Cardiac muscle cell (in vitro differentiated cells and primary cell): ENCODE measurements at regions not wholly inside any gene's neighbourhood (a gene's known extent, or its start where the extent isn't known, plus 50 kb on each side); places are given as distances from the start of the nearest gene placed in this dataset.

ENCODE experiments used
- DNase-seq, 2 donors: peaks; one replicate each; pipeline versions ENCODE4 v3.0.0 to v3.0.0-alpha.2; 2010 to 2017; ENCODE audit warnings: low read depth in 1 of 2, low spot score in 1 of 2
- H3K27ac ChIP-seq: fragments of 200-600 bp; sonication (generic); 2 replicates; pipeline ENCODE4 v1.5.1; 2016
- H3K27me3 ChIP-seq: fragments of 200-600 bp; sonication (generic); 2 replicates; pipeline ENCODE4 v1.6.0; 2016; ENCODE audit warnings: control low read depth
- H3K36me3 ChIP-seq: fragments of 200-600 bp; sonication (generic); 2 replicates; pipeline ENCODE4 v1.5.1; 2016; ENCODE audit warnings: control low read depth
- H3K4me1 ChIP-seq: fragments of 200-600 bp; sonication (generic); 2 replicates; pipeline ENCODE4 v1.8.1; 2017; ENCODE audit warnings: low read depth, mild to moderate bottlenecking, mixed run types
- H3K4me3 ChIP-seq: fragments of 200-600 bp; sonication (generic); 2 replicates; pipeline ENCODE4 v1.5.1; 2016; ENCODE audit warnings: mild to moderate bottlenecking
- H3K9me3 ChIP-seq: fragments of 200-600 bp; sonication (generic); 2 replicates; pipeline ENCODE4 v1.5.1; 2017; ENCODE audit warnings: low read depth, mild to moderate bottlenecking, control low read depth
- TF ChIP-seq, protein P1 (sequence below): IDR thresholded peaks from 2 replicates; pipeline ENCODE4 v1.5.1; 2012; ENCODE audit warnings: low read depth, mild to moderate bottlenecking, low read length

DNA sequence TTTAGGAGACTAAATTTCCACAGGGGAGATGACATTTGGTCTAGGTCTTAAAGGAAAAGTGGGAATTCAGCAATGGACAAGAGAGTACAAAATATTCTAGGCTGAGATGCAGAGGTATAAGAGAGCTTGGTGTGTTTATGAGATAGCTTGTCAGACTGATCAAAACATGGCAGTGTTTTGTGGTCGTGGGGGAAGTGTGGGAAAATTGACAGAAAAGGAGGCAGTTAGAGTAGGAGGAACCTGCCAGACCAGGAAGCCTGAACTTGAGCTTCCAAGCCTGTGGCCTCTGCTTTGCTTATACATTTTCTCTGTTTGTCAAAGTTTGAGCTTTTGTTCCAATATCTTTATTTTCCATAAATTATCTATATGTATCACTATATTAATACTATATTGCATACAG, 69.5 kb upstream of the MAP3K7 start:
- H3K27ac ChIP-seq: no peak overlapping the region
- H3K9me3 ChIP-seq: no peaks in the 10 kb centered on the region
- TF ChIP-seq, protein P1, sequence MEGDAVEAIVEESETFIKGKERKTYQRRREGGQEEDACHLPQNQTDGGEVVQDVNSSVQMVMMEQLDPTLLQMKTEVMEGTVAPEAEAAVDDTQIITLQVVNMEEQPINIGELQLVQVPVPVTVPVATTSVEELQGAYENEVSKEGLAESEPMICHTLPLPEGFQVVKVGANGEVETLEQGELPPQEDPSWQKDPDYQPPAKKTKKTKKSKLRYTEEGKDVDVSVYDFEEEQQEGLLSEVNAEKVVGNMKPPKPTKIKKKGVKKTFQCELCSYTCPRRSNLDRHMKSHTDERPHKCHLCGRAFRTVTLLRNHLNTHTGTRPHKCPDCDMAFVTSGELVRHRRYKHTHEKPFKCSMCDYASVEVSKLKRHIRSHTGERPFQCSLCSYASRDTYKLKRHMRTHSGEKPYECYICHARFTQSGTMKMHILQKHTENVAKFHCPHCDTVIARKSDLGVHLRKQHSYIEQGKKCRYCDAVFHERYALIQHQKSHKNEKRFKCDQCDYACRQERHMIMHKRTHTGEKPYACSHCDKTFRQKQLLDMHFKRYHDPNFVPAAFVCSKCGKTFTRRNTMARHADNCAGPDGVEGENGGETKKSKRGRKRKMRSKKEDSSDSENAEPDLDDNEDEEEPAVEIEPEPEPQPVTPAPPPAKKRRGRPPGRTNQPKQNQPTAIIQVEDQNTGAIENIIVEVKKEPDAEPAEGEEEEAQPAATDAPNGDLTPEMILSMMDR: no peak
- H3K27me3 ChIP-seq: no peaks in the 10 kb centered on the region
- no peaks in the 10 kb centered on the region for H3K36me3 ChIP-seq
- H3K4me1 ChIP-seq: no peaks in the 10 kb centered on the region
- DNase-seq: no peak
- no peak overlapping the region for H3K4me3 ChIP-seq

DNA sequence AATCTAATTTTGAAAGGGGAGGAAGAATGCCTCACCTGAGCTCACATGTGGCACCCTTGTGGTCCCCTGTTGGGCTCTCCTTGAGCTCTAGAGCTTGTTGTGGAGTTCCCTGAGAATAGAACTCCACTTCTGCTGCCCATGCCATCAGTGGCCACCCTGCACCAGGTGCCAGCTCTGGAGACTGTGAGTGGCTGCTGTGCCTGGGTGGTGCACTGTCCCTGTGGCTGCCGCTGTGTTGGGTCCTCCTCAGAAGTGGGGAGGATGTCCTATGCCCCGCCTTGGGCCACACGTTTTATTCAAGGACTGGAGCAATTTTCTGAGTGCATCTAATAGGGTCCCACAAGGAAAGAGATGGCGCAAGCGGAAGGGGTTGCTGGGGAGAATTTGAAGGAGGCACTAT, 67.9 kb upstream of the MAP3K7 start:
- no peak overlapping the region for H3K27ac ChIP-seq
- TF ChIP-seq, protein P1: no peak
- no peak overlapping the region for H3K4me3 ChIP-seq
- H3K9me3 ChIP-seq: no peaks in the 10 kb centered on the region
- no peak for DNase-seq
- H3K27me3 ChIP-seq: no peaks in the 10 kb centered on the region
- no peaks in the 10 kb centered on the region for H3K4me1 ChIP-seq
- no peaks in the 10 kb centered on the region for H3K36me3 ChIP-seq

DNA sequence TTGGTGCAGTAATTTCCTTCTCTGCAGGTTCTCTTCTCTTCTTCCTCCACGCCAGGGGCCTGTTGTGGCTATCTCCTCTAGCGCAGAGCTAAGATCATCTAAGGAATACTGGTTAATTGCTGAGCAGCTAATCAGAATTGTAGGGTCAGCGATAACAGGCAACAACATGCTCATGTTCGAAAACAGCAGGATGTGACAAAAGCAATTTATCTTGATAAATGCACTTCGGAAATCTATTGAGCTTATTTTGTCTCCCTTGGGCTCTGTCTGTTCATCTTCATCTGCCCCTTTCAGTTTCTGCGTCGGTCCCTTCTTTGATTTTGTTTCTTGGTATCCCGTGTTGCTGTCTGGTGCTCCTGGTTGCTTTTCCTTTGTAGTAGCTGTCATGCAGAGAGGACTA, 67.3 kb upstream of the MAP3K7 start:
- Histone ChIP-seq H3K9me3 (no peaks in the 10 kb centered on the region), H3K27ac (no peak overlapping the region), H3K27me3 (no peaks in the 10 kb centered on the region), H3K4me1 (no peaks in the 10 kb centered on the region), H3K36me3 (no peaks in the 10 kb centered on the region), H3K4me3 (no peak overlapping the region)
- TF ChIP-seq, protein P1: no peak
- DNase-seq: no peak

DNA sequence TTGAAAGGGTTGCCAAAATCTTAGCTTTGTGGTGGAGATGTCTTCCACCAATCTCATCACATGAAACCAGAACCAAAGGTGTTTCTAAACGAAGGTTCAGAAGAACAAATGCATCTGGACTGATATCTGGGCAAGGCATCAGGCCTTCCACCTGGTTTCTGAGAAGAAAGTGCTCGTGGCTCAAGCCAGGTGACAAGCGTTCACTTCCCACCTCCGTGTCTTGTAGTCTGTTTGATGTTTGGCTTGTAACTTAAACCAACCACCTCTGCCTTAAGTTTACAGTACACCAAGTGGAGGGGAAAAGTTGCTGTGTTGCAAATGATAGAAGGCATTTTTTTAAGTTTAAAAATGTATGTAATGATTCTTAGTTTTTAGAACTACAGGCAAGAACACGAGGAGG, 66.9 kb upstream of the MAP3K7 start:
- no peaks in the 10 kb centered on the region for H3K9me3 ChIP-seq
- no peaks in the 10 kb centered on the region for H3K27me3 ChIP-seq
- H3K4me3 ChIP-seq: no peak overlapping the region
- no peak overlapping the region for H3K27ac ChIP-seq
- H3K36me3 ChIP-seq: no peaks in the 10 kb centered on the region
- TF ChIP-seq, protein P1: no peak
- no peak for DNase-seq
- no peaks in the 10 kb centered on the region for H3K4me1 ChIP-seq

DNA sequence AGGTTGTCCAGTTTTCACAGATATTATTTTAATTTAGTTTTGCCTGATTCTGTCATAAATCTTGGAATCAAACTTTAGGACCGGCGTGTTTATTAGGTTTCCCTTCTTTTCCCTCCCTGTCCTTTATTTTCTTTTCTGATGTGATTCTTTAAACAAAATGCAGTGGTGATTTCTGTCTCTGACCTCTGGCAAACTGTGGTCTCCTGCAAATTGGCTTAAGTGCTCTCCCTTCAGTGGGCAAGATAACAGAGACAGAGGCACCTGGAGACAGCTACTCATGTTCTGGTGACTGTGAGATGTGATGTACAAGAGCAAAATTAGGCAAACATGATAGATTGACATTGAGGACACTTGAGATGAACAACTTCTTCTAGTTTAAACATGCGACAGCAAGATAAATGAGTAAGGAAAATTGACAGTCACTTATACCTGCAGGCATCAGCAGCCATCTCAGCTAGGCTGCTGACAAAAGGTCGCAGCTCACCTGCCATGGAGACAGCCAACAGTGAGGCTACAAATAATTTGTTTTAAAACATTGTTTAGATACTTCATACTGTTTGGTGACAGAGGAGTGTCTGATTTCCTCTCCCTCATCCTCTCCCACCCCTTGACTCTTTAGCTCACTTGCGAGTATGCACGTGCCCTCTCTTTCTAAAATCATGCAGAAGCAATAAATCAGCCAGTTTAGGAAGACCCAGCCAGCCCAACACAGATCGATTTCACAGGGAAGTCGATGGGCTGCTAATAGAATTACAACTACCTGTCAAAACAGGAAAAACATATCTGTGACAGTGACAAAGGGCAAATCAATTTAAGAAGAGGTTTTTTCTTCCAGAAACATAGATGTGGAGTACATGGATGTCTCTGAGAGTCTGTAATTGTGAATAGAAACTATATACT, 63.4 kb upstream of the MAP3K7 start:
- DNase-seq: no peak
- no peaks in the 10 kb centered on the region for H3K4me1 ChIP-seq
- no peaks in the 10 kb centered on the region for H3K36me3 ChIP-seq
- H3K27me3 ChIP-seq: no peaks in the 10 kb centered on the region
- no peaks in the 10 kb centered on the region for H3K9me3 ChIP-seq
- TF ChIP-seq, protein P1: no peak
- no peak overlapping the region for H3K4me3 ChIP-seq
- H3K27ac ChIP-seq: no peak overlapping the region
